Epithelial cell of proximal tubule (primary cell): ENCODE measurements at regions not wholly inside any gene's neighbourhood (a gene's known extent, or its start where the extent isn't known, plus 50 kb on each side); places are given as distances from the start of the nearest gene placed in this dataset.

Experiments
- DNase-seq: peaks from one replicate; pipeline ENCODE4 v3.0.0-alpha.2; 2011; ENCODE audit warnings: low read depth
- H3K4me3 ChIP-seq: 2 replicates; pipeline ENCODE4 v1.5.1; 2011; ENCODE audit warnings: low read depth, mild to moderate bottlenecking, low read length
- CTCF ChIP-seq: conservative IDR thresholded peaks from 2 replicates; pipeline ENCODE4 v1.5.1; 2012; ENCODE audit warnings: low read depth, mild to moderate bottlenecking, low read length

GRCh38 chr5:26662806-26663360, 375.5 kb downstream of the CDH9 start:
- TF ChIP-seq CTCF: no peak
- DNase-seq: no peak
- H3K4me3 ChIP-seq: no peak overlapping the region

GRCh38 chr5:26660116-26660515, 378.3 kb downstream of the CDH9 start:
- no peak overlapping the region for H3K4me3 ChIP-seq
- no peak for DNase-seq
- no peak for TF ChIP-seq CTCF

GRCh38 chr5:26649000-26649399, 389.4 kb downstream of the CDH9 start:
- no peak overlapping the region for H3K4me3 ChIP-seq
- no peak for TF ChIP-seq CTCF
- DNase-seq: no peak

- DNase-seq: no peak
- no peak for TF ChIP-seq CTCF
- no peak overlapping the region for H3K4me3 ChIP-seq
Measured at GRCh38 chr5:26647781-26648180, 390.6 kb downstream of the CDH9 start.

GRCh38 chr5:26645659-26646058, 392.7 kb downstream of the CDH9 start:
- TF ChIP-seq CTCF: no peak
- no peak for DNase-seq
- H3K4me3 ChIP-seq: no peak overlapping the region

- no peak for DNase-seq
- no peak for TF ChIP-seq CTCF
- no peak overlapping the region for H3K4me3 ChIP-seq
Measured at GRCh38 chr5:26641492-26641891, 396.9 kb downstream of the CDH9 start.

GRCh38 chr5:26625099-26625498, 413.3 kb downstream of the CDH9 start:
- H3K4me3 ChIP-seq: no peak overlapping the region
- no peak for DNase-seq
- TF ChIP-seq CTCF: no peak
